T-cell (primary cell): ENCODE measurements at regions not wholly inside any gene's neighbourhood (a gene's known extent, or its start where the extent isn't known, plus 50 kb on each side); places are given as distances from the start of the nearest gene placed in this dataset.

Experiments
- ATAC-seq, 4 experiments: fragments of 200-7000 bp in 3 of 4; fragments of 150-1000 bp in 1 of 4; cut with Tn5 transposase; replicated peaks in 1 of 4; 1 replicate in 3 of 4; 2 replicates in 1 of 4; pipeline ENCODE4 v1.10.0; 2021; ENCODE audit warnings: moderate library complexity in 3 of 4, mild to moderate bottlenecking in 2 of 4, moderate number of reproducible peaks in 1 of 4
- CTCF ChIA-PET, 2 donors: fragments of 300-600 bp; sonication (Branson Sonifier 250); formaldehyde crosslinking; loops; one replicate each; lab custom pipeline; 2022; ENCODE audit warnings: antibody characterized with exemption in 2 of 2; lab: Charles Lee
- POLR2A ChIA-PET, 2 donors: fragments of 300-600 bp; sonication (Branson Sonifier 250); formaldehyde crosslinking; loops; one replicate each; lab custom pipeline; 2022; ENCODE audit warnings: antibody characterized with exemption in 2 of 2; lab: Charles Lee
- DNase-seq, 35 experiments: peaks; one replicate each; pipeline versions ENCODE4 v3.0.0 to v3.0.0-alpha.2; 2013 to 2023
- H3K27ac ChIP-seq: one replicate; pipeline ENCODE4 v1.5.1; 2013; ENCODE audit warnings: low read length
- H3K27me3 ChIP-seq, 2 experiments: replicated peaks in 1 of 2; 1 replicate in 1 of 2; 2 replicates in 1 of 2; pipeline versions ENCODE4 v1.6.1 to v1.7.0; 2013; ENCODE audit warnings: low read length in 1 of 2, mixed read lengths in 1 of 2; ENCODE audit not compliant: control insufficient read depth in 2 of 2, insufficient read depth in 2 of 2; ENCODE audit errors: extremely low read depth in 1 of 2
- H3K36me3 ChIP-seq, 2 donors: 1 replicate in 1 of 2; 2 replicates in 1 of 2; pipeline versions ENCODE4 v1.6.1 to v1.7.0; 2013; ENCODE audit warnings: low read length in 1 of 2; ENCODE audit not compliant: control insufficient read depth in 2 of 2, insufficient read depth in 1 of 2; ENCODE audit errors: extremely low read depth in 1 of 2
- H3K4me1 ChIP-seq, 2 experiments: 1 replicate in 1 of 2; 2 replicates in 1 of 2; pipeline versions ENCODE4 v1.6.1 to v1.7.0; 2013; ENCODE audit warnings: low read length in 2 of 2, mixed read lengths in 1 of 2; ENCODE audit not compliant: insufficient read depth in 2 of 2, control insufficient read depth in 1 of 2; ENCODE audit errors: extremely low read depth in 1 of 2
- H3K4me3 ChIP-seq, 2 donors: 1 replicate in 1 of 2; 2 replicates in 1 of 2; pipeline versions ENCODE4 v1.5.1 to v1.7.0; 2013; ENCODE audit warnings: mild to moderate bottlenecking in 2 of 2, low read length in 1 of 2, moderate library complexity in 1 of 2; ENCODE audit not compliant: control insufficient read depth in 1 of 2; ENCODE audit errors: extremely low read depth in 1 of 2
- H3K9me3 ChIP-seq: 2 replicates; pipeline ENCODE4 v1.7.0; 2013
- H3K27ac Mint-ChIP-seq, 2 donors: one replicate each; pipeline ENCODE4 v1.8.0; 2020 to 2021; ENCODE audit warnings: mild to moderate bottlenecking in 2 of 2, mixed read lengths in 2 of 2
- H3K27me3 Mint-ChIP-seq, 2 donors: one replicate each; pipeline ENCODE4 v1.8.0; 2021 to 2022; ENCODE audit warnings: mixed read lengths in 2 of 2
- H3K36me3 Mint-ChIP-seq: one replicate; pipeline ENCODE4 v1.8.0; 2021; ENCODE audit warnings: mixed read lengths
- H3K4me1 Mint-ChIP-seq, 3 donors: one replicate each; pipeline ENCODE4 v1.8.0; 2020 to 2022; ENCODE audit warnings: mixed read lengths in 3 of 3, mild to moderate bottlenecking in 1 of 3
- H3K4me3 Mint-ChIP-seq, 3 donors: one replicate each; pipeline ENCODE4 v1.8.0; 2020 to 2022; ENCODE audit warnings: mild to moderate bottlenecking in 3 of 3, mixed read lengths in 3 of 3, moderate library complexity in 3 of 3
- H3K9me3 Mint-ChIP-seq, 3 donors: one replicate each; pipeline ENCODE4 v1.8.0; 2020 to 2022; ENCODE audit warnings: mixed read lengths in 3 of 3
- WGBS: methylation state at CpG from one replicate; pipeline ENCODE4 v1.1.5; 2013; ENCODE audit warnings: missing lambda C conversion rate; ENCODE audit not compliant: insufficient coverage; 5-methylcytosine and 5-hydroxymethylcytosine counted together

GRCh38 chr6:169965239-169965638 is 213.8 kb downstream of the ERMARD start:
- WGBS: 100% methylated on average over 1 of the region's 6 CpGs
- POLR2A ChIA-PET: no interaction called here
- CTCF ChIA-PET: no interaction called here
- Histone ChIP-seq H3K4me3 (no peak overlapping the region), H3K9me3 (no peaks in the 10 kb centered on the region), H3K27ac (no peak overlapping the region), H3K4me1 (peaks cover 0 to 13% of the 10 kb centered on the region in 2 experiments), H3K36me3 (no peaks in the 10 kb centered on the region), H3K27me3 (peaks cover 0 to 32% of the 10 kb centered on the region in 2 experiments)
- Mint-ChIP-seq H3K27me3 (peaks cover 6 to 20% of the 10 kb centered on the region in 2 donors), H3K27ac (no peak overlapping the region), H3K4me3 (no peak overlapping the region), H3K4me1 (peaks cover 0 to 9% (median 2%) of the 10 kb centered on the region in 3 donors), H3K9me3 (no peaks in the 10 kb centered on the region), H3K36me3 (no peaks in the 10 kb centered on the region)
- ATAC-seq: no peak
- DNase-seq: peak in 2 of 35 experiments; percentile 2 to 3

GRCh38 chr6:169964486-169965180 is 213.2 kb downstream of the ERMARD start:
- no peaks in the 10 kb centered on the region for H3K9me3 Mint-ChIP-seq
- peaks cover under 1 to 12% (median 2%) of the 10 kb centered on the region in 3 donors for H3K4me1 Mint-ChIP-seq
- Histone ChIP-seq H3K27me3 (peaks cover 0 to 33% of the 10 kb centered on the region in 2 experiments), H3K27ac (no peak overlapping the region), H3K9me3 (no peaks in the 10 kb centered on the region), H3K4me3 (no peak overlapping the region), H3K36me3 (no peaks in the 10 kb centered on the region), H3K4me1 (peaks cover 0 to 14% of the 10 kb centered on the region in 2 experiments)
- H3K36me3 Mint-ChIP-seq: no peaks in the 10 kb centered on the region
- peaks cover 6 to 20% of the 10 kb centered on the region in 2 donors for H3K27me3 Mint-ChIP-seq
- no peak for ATAC-seq
- CTCF ChIA-PET: no interaction called here
- WGBS: 85% methylated on average over 8 of the region's 9 CpGs
- no peak overlapping the region for H3K4me3 Mint-ChIP-seq
- H3K27ac Mint-ChIP-seq: no peak overlapping the region
- POLR2A ChIA-PET: no interaction called here
- DNase-seq: peak in 2 of 35 experiments; percentile 2 to 17

GRCh38 chr6:169963581-169964297 is 212.3 kb downstream of the ERMARD start:
- peak in 1 of 35 experiments; percentile 4 for DNase-seq
- Histone ChIP-seq H3K27ac (no peak overlapping the region), H3K36me3 (no peaks in the 10 kb centered on the region), H3K27me3 (peaks cover 0 to 38% of the 10 kb centered on the region in 2 experiments), H3K4me3 (no peak overlapping the region), H3K9me3 (no peaks in the 10 kb centered on the region), H3K4me1 (peaks cover 0 to 22% of the 10 kb centered on the region in 2 experiments)
- H3K27me3 Mint-ChIP-seq: peaks cover 6 to 22% of the 10 kb centered on the region in 2 donors
- no peak overlapping the region for H3K27ac Mint-ChIP-seq
- no peak overlapping the region for H3K4me3 Mint-ChIP-seq
- ChIA-PET POLR2A (no interaction called here), CTCF (no interaction called here)
- no peaks in the 10 kb centered on the region for H3K9me3 Mint-ChIP-seq
- H3K36me3 Mint-ChIP-seq: no peaks in the 10 kb centered on the region
- WGBS: 97% methylated on average over 52 of the region's 55 CpGs
- H3K4me1 Mint-ChIP-seq: peaks cover 7 to 21% (median 9%) of the 10 kb centered on the region in 3 donors
- ATAC-seq: no peak

- ChIA-PET POLR2A (no interaction called here), CTCF (no interaction called here)
- DNase-seq (peak in 2 of 35 experiments; percentile 7 to 22), ATAC-seq (no peak)
- H3K36me3 Mint-ChIP-seq: no peaks in the 10 kb centered on the region
- H3K4me3 ChIP-seq: peak overlapping the region in 1 of 2 donors; percentile 40
- WGBS: 86% methylated on average over 35 of the region's 44 CpGs
- H3K36me3 ChIP-seq: no peaks in the 10 kb centered on the region
- H3K27ac ChIP-seq: no peak overlapping the region
- H3K4me3 Mint-ChIP-seq: peak overlapping the region; percentile 39 to 69 (median 46)
- H3K4me1 Mint-ChIP-seq: peaks cover 7 to 30% (median 11%) of the 10 kb centered on the region in 3 donors
- H3K9me3 Mint-ChIP-seq: no peaks in the 10 kb centered on the region
- H3K4me1 ChIP-seq: peaks cover 0 to 25% of the 10 kb centered on the region in 2 experiments
- H3K27me3 Mint-ChIP-seq: peaks cover 6 to 22% of the 10 kb centered on the region in 2 donors
- H3K27me3 ChIP-seq: peaks cover 0 to 38% of the 10 kb centered on the region in 2 experiments
- H3K9me3 ChIP-seq: no peaks in the 10 kb centered on the region
- peak overlapping the region in 1 of 2 donors; percentile 49 for H3K27ac Mint-ChIP-seq
These were observed 211.4 kb downstream of the ERMARD start for GRCh38 chr6:169962604-169963469.

- no peaks in the 10 kb centered on the region for H3K36me3 Mint-ChIP-seq
- peak overlapping the region in 1 of 2 donors; percentile 49 for H3K27ac Mint-ChIP-seq
- peak overlapping the region; percentile 46 to 77 (median 50) for H3K4me3 Mint-ChIP-seq
- CTCF ChIA-PET: no interaction called here
- H3K27me3 Mint-ChIP-seq: peaks cover 6 to 22% of the 10 kb centered on the region in 2 donors
- peaks cover 7 to 30% (median 11%) of the 10 kb centered on the region in 3 donors for H3K4me1 Mint-ChIP-seq
- ATAC-seq (peak in 3 of 4 experiments; percentile 15 to 37 (median 28)), DNase-seq (peak in 10 of 35 experiments; percentile 4 to 48 (median 22))
- H3K9me3 Mint-ChIP-seq: no peaks in the 10 kb centered on the region
- H3K36me3 ChIP-seq: no peaks in the 10 kb centered on the region
- POLR2A ChIA-PET: no interaction called here
- WGBS: 10% methylated on average over 73 of the region's 75 CpGs
- no peaks in the 10 kb centered on the region for H3K9me3 ChIP-seq
- H3K27ac ChIP-seq: no peak overlapping the region
- peaks cover 0 to 25% of the 10 kb centered on the region in 2 experiments for H3K4me1 ChIP-seq
- peak overlapping the region; percentile 40 to 41 for H3K4me3 ChIP-seq
- H3K27me3 ChIP-seq: peaks cover 0 to 38% of the 10 kb centered on the region in 2 experiments
These were observed 210.5 kb downstream of the ERMARD start for GRCh38 chr6:169961772-169962561.
